RPMI7951 (cell line): ENCODE measurements at regions not wholly inside any gene's neighbourhood (a gene's known extent, or its start where the extent isn't known, plus 50 kb on each side); places are given as distances from the start of the nearest gene placed in this dataset.
"Not testable (repeated sequence)": the region's sequence is repeated elsewhere in the genome, so short reads cannot be mapped to it uniquely, and the experiment has no call there.

Experiments
- DNase-seq: peaks from one replicate; pipeline ENCODE4 v3.0.0-alpha.2; 2012; ENCODE audit warnings: low read depth

- no peak for DNase-seq
Measured at GRCh38 chr10:4638099-4638498, 187.9 kb upstream of the AKR1E2 start.

- no peak for DNase-seq
Measured at GRCh38 chr10:4637657-4638056, 188.3 kb upstream of the AKR1E2 start.

GRCh38 chr10:4635883-4636282 lies 190.1 kb upstream of the AKR1E2 start:
- no peak for DNase-seq

DNA sequence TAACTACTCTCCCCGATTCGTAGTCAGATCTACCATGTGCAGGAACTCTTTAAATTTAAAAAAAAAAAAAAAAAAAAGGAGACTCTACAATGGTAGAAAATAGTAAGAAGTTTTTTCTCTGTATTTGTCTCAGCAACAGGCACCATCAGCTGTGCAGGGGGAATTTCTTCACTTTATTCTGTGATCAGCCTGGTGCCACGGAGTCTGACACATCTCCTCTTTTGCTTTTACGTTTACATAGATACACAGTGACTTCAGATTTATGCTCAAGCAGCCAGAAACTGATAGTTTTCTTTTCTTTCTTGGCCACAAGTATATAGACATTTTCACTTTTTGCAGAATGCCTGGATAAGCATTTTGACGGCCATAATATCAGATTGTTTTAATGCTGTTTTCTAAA lies 190.6 kb upstream of the AKR1E2 start:
- DNase-seq, result no peak

DNA sequence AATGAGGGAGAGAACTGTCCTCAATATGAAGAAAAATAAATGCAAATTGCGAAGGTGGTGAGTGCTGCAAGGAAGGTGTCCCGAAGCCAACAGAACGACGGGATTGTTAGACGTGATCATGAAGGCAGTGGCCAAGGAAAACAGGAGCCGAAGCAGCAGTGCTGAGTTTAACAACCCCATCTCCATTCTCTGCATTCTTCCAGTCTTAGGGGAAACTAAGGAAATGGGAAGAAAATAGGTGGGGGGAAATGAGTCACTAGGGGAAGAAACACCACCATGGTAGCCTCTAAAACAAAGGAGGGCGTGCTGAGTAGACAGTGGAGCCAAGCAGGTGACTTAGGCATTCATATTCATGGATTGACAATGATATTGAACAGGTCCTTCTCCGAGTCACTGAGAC lies 192.2 kb upstream of the AKR1E2 start:
- no peak for DNase-seq

DNA sequence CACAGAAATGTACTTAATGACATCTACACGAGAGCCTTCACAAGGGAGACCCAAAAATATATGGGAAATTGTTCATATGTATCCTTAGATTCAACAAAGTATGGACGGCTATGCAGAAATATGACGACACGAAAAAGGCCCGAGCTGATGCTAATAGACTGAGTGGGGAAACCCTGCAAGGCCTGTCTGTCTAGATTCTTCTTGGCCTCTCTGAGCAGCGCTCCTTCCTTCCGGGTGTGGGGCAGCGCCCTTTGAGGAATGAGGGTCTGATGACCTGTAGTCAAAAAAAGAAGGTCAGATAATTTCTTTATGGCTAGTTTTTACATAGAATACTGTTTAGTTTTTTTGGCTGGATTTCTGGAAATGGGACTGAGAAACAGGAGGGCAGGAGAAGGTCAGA lies 192.8 kb upstream of the AKR1E2 start:
- DNase-seq, result no peak

DNA sequence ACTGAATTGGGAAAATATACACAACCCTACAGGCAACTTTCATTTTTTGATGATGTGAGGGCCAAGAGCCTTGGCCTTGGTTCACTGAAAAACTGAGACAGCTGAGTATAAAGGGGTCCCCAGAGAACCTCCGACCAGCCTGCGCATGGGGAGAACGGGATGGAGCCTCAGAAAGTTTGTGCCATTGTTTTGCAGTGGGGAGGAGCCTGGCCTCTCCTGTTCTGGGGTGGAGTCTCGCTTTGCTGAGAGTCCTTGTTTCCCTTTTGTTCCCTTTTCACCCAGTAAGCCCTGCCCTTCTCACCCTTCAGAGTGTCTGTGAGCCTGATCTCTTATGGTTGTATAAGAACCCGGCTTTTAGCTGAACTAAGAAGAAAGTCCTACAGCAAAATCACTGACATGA lies 193.2 kb upstream of the AKR1E2 start:
- DNase-seq, result no peak

GRCh38 chr10:4626919-4627318 lies 199.1 kb upstream of the AKR1E2 start:
- DNase-seq, result no peak

DNA sequence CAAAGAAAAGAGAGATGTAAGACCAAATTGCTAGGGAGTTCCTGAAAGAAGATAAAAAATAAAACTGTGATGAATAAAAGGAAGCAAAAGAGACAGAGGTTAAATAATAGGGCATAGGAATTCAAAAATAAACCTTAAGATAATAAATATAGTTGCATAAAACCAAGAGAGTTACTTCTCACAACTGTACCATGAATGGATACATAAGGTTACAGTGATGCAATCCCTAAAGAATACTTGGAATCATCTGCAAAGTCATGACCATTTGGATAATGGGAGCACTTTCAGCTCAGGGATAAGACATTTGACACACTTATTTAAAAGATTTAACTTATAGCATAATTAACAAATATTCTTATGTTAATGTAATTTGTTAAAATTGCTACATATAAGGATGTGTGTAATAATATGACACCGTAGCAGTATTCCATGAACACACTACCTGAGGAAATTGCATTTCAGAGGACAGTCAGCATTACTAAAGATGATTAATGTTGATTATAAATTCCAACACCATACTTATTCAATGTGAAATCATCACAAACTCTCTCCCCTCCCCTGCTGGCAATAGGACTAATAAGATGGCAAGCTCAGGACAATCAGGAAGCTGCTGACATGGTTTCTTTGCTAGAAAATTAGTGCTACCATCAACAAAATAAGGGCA lies 202.1 kb upstream of the AKR1E2 start:
- DNase-seq, result no peak

- DNase-seq, result no peak
Measured at GRCh38 chr10:4623200-4623599, 202.8 kb upstream of the AKR1E2 start.

DNA sequence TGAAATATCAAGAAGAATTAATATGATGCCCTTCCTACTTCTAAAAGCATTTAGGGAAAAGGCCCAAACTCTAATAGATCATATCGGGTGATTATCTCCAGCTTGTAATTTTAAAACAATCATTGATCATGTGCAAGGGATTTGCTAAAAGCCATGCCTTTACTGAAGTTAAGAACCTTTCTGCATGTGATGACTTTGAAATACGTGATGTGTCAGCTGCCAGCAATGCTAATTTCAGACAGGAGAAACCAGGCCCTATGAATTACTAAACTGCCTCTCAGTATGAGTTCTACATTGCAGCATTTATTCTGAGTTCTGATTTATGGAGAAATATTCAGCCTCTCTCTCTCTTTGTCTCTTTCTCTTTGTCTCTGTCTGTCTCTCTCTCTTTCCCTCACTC lies 203.6 kb upstream of the AKR1E2 start:
- DNase-seq, result no peak

DNA sequence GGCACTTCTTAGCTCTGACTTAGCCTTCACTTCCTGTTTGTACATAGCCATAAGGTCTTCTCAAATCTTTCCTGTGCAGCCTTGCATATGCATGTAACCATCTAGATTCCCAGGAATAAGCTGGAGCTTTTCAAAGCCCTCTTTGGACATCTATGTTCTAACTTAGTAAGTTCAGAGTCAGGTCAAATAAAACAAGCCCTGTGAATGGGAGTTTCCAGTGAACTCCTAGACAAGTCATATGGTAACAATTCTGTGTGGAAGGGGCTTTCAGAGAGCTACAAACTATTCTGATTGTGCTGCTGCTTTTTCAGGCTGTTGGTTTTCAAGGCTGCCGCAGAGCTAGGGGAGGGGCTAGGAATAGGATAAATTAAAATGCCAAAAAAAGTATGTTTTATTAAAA lies 208.4 kb upstream of the AKR1E2 start:
- DNase-seq, result peak; percentile 23

GRCh38 chr10:4615042-4615441 lies 211.0 kb upstream of the AKR1E2 start:
- DNase-seq, result no peak

DNA sequence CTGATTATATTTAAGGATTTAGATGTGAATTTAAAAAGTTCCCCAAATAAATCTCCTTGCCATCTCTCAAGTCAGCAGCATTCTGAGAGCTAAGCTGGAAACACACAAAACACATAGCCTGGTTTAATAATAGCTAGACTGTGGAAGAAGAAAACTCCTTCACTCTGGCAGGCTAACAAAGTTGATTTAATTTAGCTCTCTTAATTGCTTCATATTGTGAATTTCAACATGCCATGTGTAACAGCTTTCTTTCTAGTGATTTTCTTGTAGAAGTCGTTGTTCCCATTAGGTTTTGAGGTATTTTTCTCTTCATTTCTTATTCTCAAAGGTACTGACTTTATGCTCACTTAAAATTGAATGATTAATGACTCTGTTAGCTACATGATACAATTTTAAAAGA lies 216.8 kb upstream of the AKR1E2 start:
- no peak for DNase-seq

DNA sequence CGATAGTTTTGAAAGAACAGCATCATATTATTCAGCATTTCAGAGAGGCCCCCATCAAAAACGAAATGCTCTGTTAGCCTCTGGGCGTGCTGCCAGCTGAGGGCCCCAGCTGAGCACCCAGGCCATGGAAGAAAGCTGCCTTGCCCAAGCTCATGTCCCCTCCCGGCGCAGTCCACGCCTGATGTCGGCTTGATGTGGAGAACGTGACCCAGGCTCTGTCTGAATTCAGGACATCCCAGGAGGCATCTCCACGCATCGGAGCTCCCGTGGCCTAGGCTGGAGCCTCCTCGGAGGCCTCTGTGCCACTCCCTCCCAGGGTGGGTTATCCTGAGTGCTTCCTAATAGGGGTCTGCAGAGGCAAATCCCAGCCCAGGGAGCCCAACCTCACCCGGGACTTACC lies 218.3 kb upstream of the AKR1E2 start:
- DNase-seq, result no peak

DNA sequence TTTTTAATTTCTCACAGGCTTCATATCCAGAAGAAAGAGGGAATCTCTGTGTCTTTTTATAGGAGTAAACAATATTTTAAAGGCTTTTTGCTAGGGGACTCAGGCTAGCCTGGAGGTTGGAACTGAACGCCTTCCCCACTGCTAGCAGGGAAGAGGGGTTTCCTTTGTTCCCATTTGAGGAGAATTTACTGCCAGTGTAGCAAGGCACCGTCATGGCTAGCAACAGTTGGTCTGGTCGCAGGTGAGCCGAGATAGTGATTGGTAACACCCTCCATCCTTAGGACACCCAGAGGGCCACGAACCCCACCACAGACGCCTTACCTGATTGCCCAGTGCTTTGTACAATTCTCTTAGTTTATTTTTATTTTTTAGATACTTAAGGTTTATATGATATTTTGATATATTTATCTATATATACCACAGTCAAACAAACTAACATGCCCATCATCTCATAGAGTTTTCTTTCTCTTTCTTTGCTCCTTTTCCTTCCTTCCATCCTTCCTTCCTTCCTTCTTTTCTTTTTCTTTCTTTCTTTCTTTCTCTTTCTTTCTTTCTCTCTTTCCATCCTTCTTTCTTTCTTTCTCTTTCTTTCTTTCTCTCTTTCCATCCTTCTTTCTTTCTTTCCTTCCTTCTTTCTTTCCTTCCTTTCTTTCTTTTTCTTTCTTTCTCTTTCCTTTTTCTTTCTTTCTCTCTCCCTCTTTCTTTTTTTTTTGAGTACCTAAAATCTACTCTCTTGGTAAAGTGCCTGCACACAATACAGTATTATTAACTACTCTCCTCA lies 219.0 kb upstream of the AKR1E2 start:
- DNase-seq, result no peak

- no peak for DNase-seq
Measured at GRCh38 chr10:4602764-4603491, 223.1 kb upstream of the AKR1E2 start.

- DNase-seq, result no peak
Measured at GRCh38 chr10:4599471-4599870, 226.5 kb upstream of the AKR1E2 start.

DNA sequence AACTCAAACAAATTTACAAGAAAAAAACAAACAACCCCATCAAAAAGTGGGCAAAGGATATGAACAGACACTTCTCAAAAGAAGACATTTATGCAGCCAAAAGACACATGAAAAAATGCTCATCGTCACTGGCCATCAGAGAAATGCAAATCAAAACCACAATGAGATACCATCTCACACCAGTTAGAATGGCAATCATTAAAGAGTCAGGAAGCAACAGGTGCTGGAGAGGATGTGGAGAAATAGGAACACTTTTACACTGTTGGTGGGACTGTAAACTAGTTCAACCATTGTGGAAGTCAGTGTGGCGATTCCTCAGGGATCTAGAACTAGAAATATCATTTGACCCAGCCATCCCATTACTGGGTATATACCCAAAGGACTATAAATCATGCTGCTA lies 228.1 kb upstream of the AKR1E2 start:
- not testable (repeated sequence) for DNase-seq

- no peak for DNase-seq
Measured at GRCh38 chr10:4596951-4597350, 229.1 kb upstream of the AKR1E2 start.

GRCh38 chr10:4595719-4596319 lies 230.2 kb upstream of the AKR1E2 start:
- DNase-seq, result no peak

- DNase-seq, result no peak
Measured at GRCh38 chr10:4590807-4591206, 235.2 kb upstream of the AKR1E2 start.

GRCh38 chr10:4588824-4589223 lies 237.2 kb upstream of the AKR1E2 start:
- no peak for DNase-seq
